ENCODE measurements at regions not wholly inside any gene's neighbourhood (a gene's known extent, or its start where the extent isn't known, plus 50 kb on each side); places are given as distances from the start of the nearest gene placed in this dataset.

DNA sequence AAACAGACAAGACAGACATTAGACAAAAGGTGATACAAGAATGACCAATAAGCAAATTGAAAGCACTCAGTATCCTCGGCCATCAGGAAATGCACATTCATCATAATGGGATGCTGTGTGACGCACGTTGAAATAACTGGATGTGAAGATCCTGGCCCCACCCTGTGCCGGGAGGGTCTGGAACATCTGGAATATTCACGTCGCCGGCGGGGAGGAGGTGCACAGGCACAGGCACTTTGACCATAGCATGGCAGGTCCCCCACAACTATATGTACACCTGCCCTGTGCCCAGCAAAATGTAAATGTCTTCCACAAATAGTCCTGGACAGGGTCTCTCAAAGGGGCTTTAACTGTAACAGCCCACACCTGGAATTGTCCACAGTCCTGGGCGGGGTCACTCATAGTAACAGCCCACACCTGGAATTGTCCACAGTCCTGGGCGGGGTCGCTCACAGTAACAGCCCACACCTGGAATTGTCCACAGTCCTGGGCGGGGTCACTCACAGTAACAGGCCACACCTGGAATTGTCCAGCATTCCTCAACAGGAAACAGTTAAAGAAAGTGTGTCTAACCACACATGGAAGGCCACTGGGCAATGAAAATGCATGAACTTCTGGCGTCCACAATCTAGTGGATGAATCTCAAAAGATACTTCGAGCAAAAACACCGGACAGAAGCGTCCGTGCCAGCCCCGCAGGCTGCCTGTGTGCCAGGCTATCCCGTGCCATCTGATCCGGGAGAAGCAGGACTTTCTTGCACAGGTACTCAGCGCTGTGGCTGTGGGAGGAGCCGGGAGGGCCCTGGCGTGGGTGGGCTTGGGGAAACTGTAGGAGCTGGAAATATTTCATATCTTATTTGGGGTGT lies 113.4 kb downstream of the RTP5 start:
- H3K9me2 ChIP-seq (ENCODE audit: insufficient read depth), result no peaks in the 10 kb centered on the region
- no peaks in the 10 kb centered on the region for H3K27me3 ChIP-seq (ENCODE audit: insufficient read depth, low read length)
- H3K4me1 ChIP-seq (ENCODE audit: control insufficient read depth in 1 of 2, insufficient read depth in 2 of 2, low read length in 2 of 2), result no peaks in the 10 kb centered on the region
- no peak overlapping the region for H3K27ac ChIP-seq (ENCODE audit: low read depth, low read length)
- TF ChIP-seq, protein P1, sequence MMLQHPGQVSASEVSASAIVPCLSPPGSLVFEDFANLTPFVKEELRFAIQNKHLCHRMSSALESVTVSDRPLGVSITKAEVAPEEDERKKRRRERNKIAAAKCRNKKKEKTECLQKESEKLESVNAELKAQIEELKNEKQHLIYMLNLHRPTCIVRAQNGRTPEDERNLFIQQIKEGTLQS (IDR thresholded peaks at IDR 0.05), result no peak
- TF ChIP-seq SIN3A (IDR thresholded peaks at IDR 0.05; ENCODE audit: low read depth) (no peak), EZH2phosphoT487 (IDR thresholded peaks at IDR 0.05; ENCODE audit: borderline replicate concordance) (no peak), ELF1 (IDR thresholded peaks at IDR 0.05; ENCODE audit: borderline replicate concordance, low read depth) (no peak), EGR1 (IDR thresholded peaks at IDR 0.05; ENCODE audit: low read depth) (no peak), SP1 (IDR thresholded peaks at IDR 0.05; ENCODE audit: low read depth) (no peak), ZNF274 (IDR thresholded peaks at IDR 0.05; ENCODE audit: low read depth, low read length) (no peak), CBX3 (IDR thresholded peaks at IDR 0.05; ENCODE audit: low read depth) (no peak), YY1 (IDR thresholded peaks at IDR 0.05; ENCODE audit: extremely low read depth, insufficient replicate concordance, low read depth, low read length) (no peak), EZH2 (IDR thresholded peaks at IDR 0.05) (no peak), TCF7L2 (IDR thresholded peaks at IDR 0.05; ENCODE audit: borderline replicate concordance, extremely low read depth, insufficient read depth, insufficient read length) (no peak), POLR2AphosphoS5 (IDR thresholded peaks at IDR 0.05; ENCODE audit: low read depth, low read length) (no peak), FOSL1 (IDR thresholded peaks at IDR 0.05; ENCODE audit: low read depth) (no peak), RAD21 (IDR thresholded peaks at IDR 0.05; ENCODE audit: low read depth) (no peak), CEBPB (IDR thresholded peaks at IDR 0.05; ENCODE audit: low read depth) (no peak), ZFX (IDR thresholded peaks at IDR 0.05) (no peak)
- TF ChIP-seq, protein P2, sequence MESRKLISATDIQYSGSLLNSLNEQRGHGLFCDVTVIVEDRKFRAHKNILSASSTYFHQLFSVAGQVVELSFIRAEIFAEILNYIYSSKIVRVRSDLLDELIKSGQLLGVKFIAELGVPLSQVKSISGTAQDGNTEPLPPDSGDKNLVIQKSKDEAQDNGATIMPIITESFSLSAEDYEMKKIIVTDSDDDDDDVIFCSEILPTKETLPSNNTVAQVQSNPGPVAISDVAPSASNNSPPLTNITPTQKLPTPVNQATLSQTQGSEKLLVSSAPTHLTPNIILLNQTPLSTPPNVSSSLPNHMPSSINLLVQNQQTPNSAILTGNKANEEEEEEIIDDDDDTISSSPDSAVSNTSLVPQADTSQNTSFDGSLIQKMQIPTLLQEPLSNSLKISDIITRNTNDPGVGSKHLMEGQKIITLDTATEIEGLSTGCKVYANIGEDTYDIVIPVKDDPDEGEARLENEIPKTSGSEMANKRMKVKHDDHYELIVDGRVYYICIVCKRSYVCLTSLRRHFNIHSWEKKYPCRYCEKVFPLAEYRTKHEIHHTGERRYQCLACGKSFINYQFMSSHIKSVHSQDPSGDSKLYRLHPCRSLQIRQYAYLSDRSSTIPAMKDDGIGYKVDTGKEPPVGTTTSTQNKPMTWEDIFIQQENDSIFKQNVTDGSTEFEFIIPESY (IDR thresholded peaks at IDR 0.05; ENCODE audit: extremely low read depth, insufficient replicate concordance, low read length), result no peak
- TF ChIP-seq, protein P3, sequence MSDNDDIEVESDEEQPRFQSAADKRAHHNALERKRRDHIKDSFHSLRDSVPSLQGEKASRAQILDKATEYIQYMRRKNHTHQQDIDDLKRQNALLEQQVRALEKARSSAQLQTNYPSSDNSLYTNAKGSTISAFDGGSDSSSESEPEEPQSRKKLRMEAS (IDR thresholded peaks at IDR 0.05), result no peak
- TF ChIP-seq, protein P4, sequence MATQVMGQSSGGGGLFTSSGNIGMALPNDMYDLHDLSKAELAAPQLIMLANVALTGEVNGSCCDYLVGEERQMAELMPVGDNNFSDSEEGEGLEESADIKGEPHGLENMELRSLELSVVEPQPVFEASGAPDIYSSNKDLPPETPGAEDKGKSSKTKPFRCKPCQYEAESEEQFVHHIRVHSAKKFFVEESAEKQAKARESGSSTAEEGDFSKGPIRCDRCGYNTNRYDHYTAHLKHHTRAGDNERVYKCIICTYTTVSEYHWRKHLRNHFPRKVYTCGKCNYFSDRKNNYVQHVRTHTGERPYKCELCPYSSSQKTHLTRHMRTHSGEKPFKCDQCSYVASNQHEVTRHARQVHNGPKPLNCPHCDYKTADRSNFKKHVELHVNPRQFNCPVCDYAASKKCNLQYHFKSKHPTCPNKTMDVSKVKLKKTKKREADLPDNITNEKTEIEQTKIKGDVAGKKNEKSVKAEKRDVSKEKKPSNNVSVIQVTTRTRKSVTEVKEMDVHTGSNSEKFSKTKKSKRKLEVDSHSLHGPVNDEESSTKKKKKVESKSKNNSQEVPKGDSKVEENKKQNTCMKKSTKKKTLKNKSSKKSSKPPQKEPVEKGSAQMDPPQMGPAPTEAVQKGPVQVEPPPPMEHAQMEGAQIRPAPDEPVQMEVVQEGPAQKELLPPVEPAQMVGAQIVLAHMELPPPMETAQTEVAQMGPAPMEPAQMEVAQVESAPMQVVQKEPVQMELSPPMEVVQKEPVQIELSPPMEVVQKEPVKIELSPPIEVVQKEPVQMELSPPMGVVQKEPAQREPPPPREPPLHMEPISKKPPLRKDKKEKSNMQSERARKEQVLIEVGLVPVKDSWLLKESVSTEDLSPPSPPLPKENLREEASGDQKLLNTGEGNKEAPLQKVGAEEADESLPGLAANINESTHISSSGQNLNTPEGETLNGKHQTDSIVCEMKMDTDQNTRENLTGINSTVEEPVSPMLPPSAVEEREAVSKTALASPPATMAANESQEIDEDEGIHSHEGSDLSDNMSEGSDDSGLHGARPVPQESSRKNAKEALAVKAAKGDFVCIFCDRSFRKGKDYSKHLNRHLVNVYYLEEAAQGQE (IDR thresholded peaks at IDR 0.05; ENCODE audit: low read depth), result no peak
- H2AFZ ChIP-seq (ENCODE audit: low read depth, low read length, poor library complexity, severe bottlenecking), result no peak overlapping the region
- no peaks in the 10 kb centered on the region for H3K79me2 ChIP-seq (ENCODE audit: insufficient read depth, low read length)
- ChIA-PET RAD21 (ENCODE audit: low non-redundant PET in 1 of 2, low total read pairs in 2 of 2, uncharacterized antibody in 2 of 2, unreplicated experiment in 2 of 2) (no interaction called here), CTCF (no interaction called here), POLR2A (no interaction called here)
- H4K20me1 ChIP-seq (ENCODE audit: insufficient read depth), result no peaks in the 10 kb centered on the region
- DNase-seq (ENCODE audit: low read depth, low spot score) (no peak), ATAC-seq (no peak)
- intact Hi-C loops (cut with micrococcal nuclease), result no loop called here
- no peaks in the 10 kb centered on the region for H3K36me3 ChIP-seq (ENCODE audit: control insufficient read depth in 1 of 2, insufficient read depth in 2 of 2, low read length in 2 of 2)
- H3K4me2 ChIP-seq (ENCODE audit: low read length), result no peak overlapping the region
- H3K9ac ChIP-seq (ENCODE audit: low read length), result no peak overlapping the region
- no peak overlapping the region for H3K4me3 ChIP-seq (replicated peaks in 1 of 2; ENCODE audit: low read depth in 1 of 2, low read length in 2 of 2)
- H3K9me3 ChIP-seq (ENCODE audit: control insufficient read depth in 1 of 2, insufficient read depth in 1 of 2, low read depth in 1 of 2, low read length in 2 of 2), result no peaks in the 10 kb centered on the region
- no TSS peak for BruUV-seq (replicated peaks)
